H9 (cell line): ENCODE measurements at regions not wholly inside any gene's neighbourhood (a gene's known extent, or its start where the extent isn't known, plus 50 kb on each side); places are given as distances from the start of the nearest gene placed in this dataset.

ENCODE experiments used
- DNase-seq: peaks from one replicate; pipeline ENCODE4 v3.0.0-alpha.2; 2017
- H2AFZ ChIP-seq: one replicate; pipeline ENCODE4 v1.6.1; 2013; ENCODE audit warnings: mild to moderate bottlenecking, low read length, control low read depth, moderate library complexity
- H2AK5ac ChIP-seq: 2 replicates; pipeline ENCODE4 v1.6.1; 2013; ENCODE audit warnings: low read length, control low read depth, mixed read lengths; ENCODE audit not compliant: insufficient read length
- H2BK120ac ChIP-seq: one replicate; pipeline ENCODE4 v1.6.1; 2013; ENCODE audit warnings: low read depth, mild to moderate bottlenecking, low read length, control low read depth, inconsistent platforms; ENCODE audit not compliant: poor library complexity, severe bottlenecking
- H2BK12ac ChIP-seq: 2 replicates; pipeline ENCODE4 v1.6.1; 2013; ENCODE audit warnings: low read length, control low read depth, mixed read lengths, low read depth; ENCODE audit not compliant: insufficient read length
- H2BK15ac ChIP-seq: 2 replicates; pipeline ENCODE4 v1.6.1; 2013; ENCODE audit warnings: low read depth, low read length, control low read depth
- H2BK20ac ChIP-seq: one replicate; pipeline ENCODE4 v1.6.1; 2013; ENCODE audit warnings: low read depth, mild to moderate bottlenecking, low read length, control low read depth, inconsistent platforms; ENCODE audit not compliant: poor library complexity, severe bottlenecking
- H2BK5ac ChIP-seq: 2 replicates; pipeline ENCODE4 v1.6.1; 2013; ENCODE audit warnings: low read length, control low read depth, mixed read lengths; ENCODE audit not compliant: insufficient read length
- H3K14ac ChIP-seq: 2 replicates; pipeline ENCODE4 v1.6.1; 2013; ENCODE audit warnings: low read length, control low read depth; ENCODE audit not compliant: insufficient read depth
- H3K18ac ChIP-seq: 2 replicates; pipeline ENCODE4 v1.6.1; 2013; ENCODE audit warnings: low read depth, mild to moderate bottlenecking, mixed read lengths, low read length, control low read depth; ENCODE audit not compliant: insufficient read length
- H3K23ac ChIP-seq: 2 replicates; pipeline ENCODE4 v1.6.1; 2013; ENCODE audit warnings: low read length, control low read depth, mixed read lengths, low read depth; ENCODE audit not compliant: insufficient read length
- H3K23me2 ChIP-seq: 2 replicates; pipeline ENCODE4 v1.6.1; 2013; ENCODE audit warnings: low read depth, mild to moderate bottlenecking, mixed read lengths, low read length, control low read depth; ENCODE audit not compliant: insufficient read length, poor library complexity, severe bottlenecking
- H3K27ac ChIP-seq: 2 replicates; pipeline ENCODE4 v1.5.1; 2013; ENCODE audit warnings: low read length, control low read depth, mixed read lengths, low read depth; ENCODE audit not compliant: insufficient read length
- H3K27me3 ChIP-seq: 2 replicates; pipeline ENCODE4 v1.6.1; 2013; ENCODE audit warnings: low read length, control low read depth, inconsistent platforms; ENCODE audit not compliant: insufficient read depth
- H3K4ac ChIP-seq: 2 replicates; pipeline ENCODE4 v1.6.1; 2013; ENCODE audit warnings: low read depth, mild to moderate bottlenecking, control low read depth, inconsistent platforms, low read length, moderate library complexity
- H3K4me1 ChIP-seq: 2 replicates; pipeline ENCODE4 v1.6.1; 2013; ENCODE audit warnings: low read length, control low read depth, inconsistent platforms; ENCODE audit not compliant: insufficient read depth
- H3K4me2 ChIP-seq: 2 replicates; pipeline ENCODE4 v1.6.1; 2013; ENCODE audit warnings: low read length, control low read depth, mixed read lengths; ENCODE audit not compliant: insufficient read length, insufficient read depth
- H3K56ac ChIP-seq: 2 replicates; pipeline ENCODE4 v1.6.1; 2013; ENCODE audit warnings: low read depth, mild to moderate bottlenecking, mixed read lengths, low read length, control low read depth; ENCODE audit not compliant: insufficient read length
- H3K79me1 ChIP-seq: 2 replicates; pipeline ENCODE4 v1.6.1; 2013; ENCODE audit warnings: low read depth, mild to moderate bottlenecking, moderate library complexity, low read length, control low read depth, inconsistent platforms; ENCODE audit not compliant: insufficient read depth, poor library complexity, severe bottlenecking
- H3K79me2 ChIP-seq: 2 replicates; pipeline ENCODE4 v1.6.1; 2013; ENCODE audit warnings: low read length, control low read depth, inconsistent platforms; ENCODE audit not compliant: insufficient read depth
- H3K9ac ChIP-seq: 2 replicates; pipeline ENCODE4 v1.6.1; 2013; ENCODE audit warnings: low read length, control low read depth, mixed read lengths; ENCODE audit not compliant: insufficient read length; ENCODE audit errors: extremely low read depth
- H3K9me3 ChIP-seq: one replicate; pipeline ENCODE4 v1.6.1; 2013; ENCODE audit warnings: low read depth, low read length, inconsistent platforms; ENCODE audit not compliant: control insufficient read depth
- H3T11ph ChIP-seq: one replicate; pipeline ENCODE4 v1.6.1; 2013; ENCODE audit warnings: mild to moderate bottlenecking, low read length, control low read depth, inconsistent platforms
- H4K20me1 ChIP-seq: one replicate; pipeline ENCODE4 v1.6.1; 2013; ENCODE audit not compliant: control insufficient read depth, insufficient read length, insufficient read depth
- H4K5ac ChIP-seq: 2 replicates; pipeline ENCODE4 v1.6.1; 2013; ENCODE audit warnings: low read depth, mild to moderate bottlenecking, mixed read lengths, low read length, control low read depth; ENCODE audit not compliant: insufficient read length
- H4K8ac ChIP-seq: replicated peaks from 2 replicates; pipeline ENCODE4 v1.6.1; 2013; ENCODE audit warnings: low read length, control low read depth, mixed read lengths, low read depth; ENCODE audit not compliant: insufficient read length
- H4K91ac ChIP-seq: 2 replicates; pipeline ENCODE4 v1.6.1; 2013; ENCODE audit warnings: low read depth, mild to moderate bottlenecking, moderate library complexity, mixed read lengths, low read length, control low read depth; ENCODE audit not compliant: insufficient read length
- H3K27ac Mint-ChIP-seq, 3 experiments: 2 replicates in 2 of 3; 3 replicates in 1 of 3; pipeline ENCODE4 v1.8.0; 2020 to 2021; ENCODE audit warnings: mixed read lengths in 3 of 3, mild to moderate bottlenecking in 1 of 3, moderate library complexity in 1 of 3
- H3K27me3 Mint-ChIP-seq: 2 replicates; pipeline ENCODE4 v1.8.0; 2021; ENCODE audit warnings: low read depth, mild to moderate bottlenecking, moderate library complexity, mixed read lengths
- H3K36me3 Mint-ChIP-seq, 3 experiments: 2 replicates in 2 of 3; 3 replicates in 1 of 3; pipeline ENCODE4 v1.8.0; 2020 to 2021; ENCODE audit warnings: low read depth in 3 of 3, mixed read lengths in 3 of 3; ENCODE audit not compliant: insufficient read depth in 1 of 3
- H3K4me1 Mint-ChIP-seq, 2 experiments: 2 replicates each; pipeline ENCODE4 v1.8.0; 2020; ENCODE audit warnings: mixed read lengths in 2 of 2
- H3K4me3 Mint-ChIP-seq, 2 experiments: 2 replicates in 1 of 2; 3 replicates in 1 of 2; pipeline ENCODE4 v1.8.0; 2020 to 2021; ENCODE audit warnings: mild to moderate bottlenecking in 2 of 2, mixed read lengths in 2 of 2, moderate library complexity in 1 of 2
- H3K9me3 Mint-ChIP-seq, 2 experiments: 2 replicates in 1 of 2; 3 replicates in 1 of 2; pipeline ENCODE4 v1.8.0; 2020; ENCODE audit warnings: mild to moderate bottlenecking in 2 of 2, mixed read lengths in 2 of 2, moderate library complexity in 1 of 2
- WGBS: extraction: QIAGEN DNeasy Blood & Tissue Kit; methylation state at CpG from one replicate; pipeline ENCODE4 v1.1.7; 2013; ENCODE audit warnings: missing lambda C conversion rate, low lambda C conversion rate, mixed read lengths; ENCODE audit not compliant: insufficient read length; ENCODE audit errors: extremely low coverage; 5-methylcytosine and 5-hydroxymethylcytosine counted together
- TF ChIP-seq, protein P1 (sequence below): fragments of 200-600 bp; sonication (generic); conservative IDR thresholded peaks from 3 replicates; pipeline ENCODE4 v1.8.0; 2021; ENCODE audit warnings: antibody characterized with exemption, mild to moderate bottlenecking

DNA sequence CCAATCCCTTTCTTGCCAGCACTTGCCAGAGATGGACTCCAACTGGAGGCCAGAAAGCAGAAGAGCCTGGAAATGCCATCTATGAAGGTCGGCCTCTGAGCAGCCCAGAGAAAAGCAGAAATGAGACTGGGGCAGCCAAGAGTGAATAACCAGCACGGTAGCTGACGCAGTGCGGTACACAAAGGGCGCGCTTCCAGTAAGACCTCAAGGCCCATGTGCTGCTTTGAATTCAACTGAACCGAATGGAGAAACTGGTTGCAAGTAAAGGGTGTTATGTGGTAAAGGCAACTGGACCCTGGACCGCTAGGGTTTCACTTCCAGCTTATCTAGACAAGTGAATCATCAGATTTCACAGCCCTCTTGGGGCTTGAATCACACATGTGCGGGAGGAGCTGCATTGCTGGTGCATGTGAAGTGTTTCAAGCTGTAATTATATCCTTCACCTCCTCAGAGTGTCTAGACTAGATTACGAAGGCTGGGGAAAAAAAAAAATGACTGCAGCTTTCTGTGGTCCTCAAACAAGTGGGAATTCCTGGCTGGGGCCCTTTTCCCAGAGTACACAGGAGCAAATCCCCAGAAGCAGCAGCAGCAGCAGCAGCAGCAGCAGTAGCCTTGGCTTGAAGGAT, 128.9 kb downstream of the CCDC34 start:
- no peak overlapping the region for H4K8ac ChIP-seq
- no peak overlapping the region for H3K56ac ChIP-seq
- H4K20me1 ChIP-seq, result no peaks in the 10 kb centered on the region
- no peak overlapping the region for H2AK5ac ChIP-seq
- no peaks in the 10 kb centered on the region for H3K27me3 Mint-ChIP-seq
- H3K79me1 ChIP-seq, result no peaks in the 10 kb centered on the region
- no CpG with 5 or more reads among the region's 10 CpGs for WGBS
- H3K27ac Mint-ChIP-seq, result no peak overlapping the region
- H3K27me3 ChIP-seq, result peaks cover 2% of the 10 kb centered on the region; the same call in 1 of the 2 replicates
- H3K4me3 Mint-ChIP-seq, result no peak overlapping the region
- H3K23me2 ChIP-seq, result no peaks in the 10 kb centered on the region
- H2BK12ac ChIP-seq, result no peak overlapping the region
- H3K4ac ChIP-seq, result no peak overlapping the region
- H2AFZ ChIP-seq, result no peak overlapping the region
- TF ChIP-seq, protein P1, sequence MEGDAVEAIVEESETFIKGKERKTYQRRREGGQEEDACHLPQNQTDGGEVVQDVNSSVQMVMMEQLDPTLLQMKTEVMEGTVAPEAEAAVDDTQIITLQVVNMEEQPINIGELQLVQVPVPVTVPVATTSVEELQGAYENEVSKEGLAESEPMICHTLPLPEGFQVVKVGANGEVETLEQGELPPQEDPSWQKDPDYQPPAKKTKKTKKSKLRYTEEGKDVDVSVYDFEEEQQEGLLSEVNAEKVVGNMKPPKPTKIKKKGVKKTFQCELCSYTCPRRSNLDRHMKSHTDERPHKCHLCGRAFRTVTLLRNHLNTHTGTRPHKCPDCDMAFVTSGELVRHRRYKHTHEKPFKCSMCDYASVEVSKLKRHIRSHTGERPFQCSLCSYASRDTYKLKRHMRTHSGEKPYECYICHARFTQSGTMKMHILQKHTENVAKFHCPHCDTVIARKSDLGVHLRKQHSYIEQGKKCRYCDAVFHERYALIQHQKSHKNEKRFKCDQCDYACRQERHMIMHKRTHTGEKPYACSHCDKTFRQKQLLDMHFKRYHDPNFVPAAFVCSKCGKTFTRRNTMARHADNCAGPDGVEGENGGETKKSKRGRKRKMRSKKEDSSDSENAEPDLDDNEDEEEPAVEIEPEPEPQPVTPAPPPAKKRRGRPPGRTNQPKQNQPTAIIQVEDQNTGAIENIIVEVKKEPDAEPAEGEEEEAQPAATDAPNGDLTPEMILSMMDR, result no peak
- no peak overlapping the region for H3K27ac ChIP-seq
- H2BK5ac ChIP-seq, result no peak overlapping the region
- H3K9ac ChIP-seq, result no peak overlapping the region
- no peak overlapping the region for H2BK120ac ChIP-seq
- H2BK20ac ChIP-seq, result no peak overlapping the region
- no peak overlapping the region for H4K91ac ChIP-seq
- no peaks in the 10 kb centered on the region for H3K9me3 ChIP-seq
- H2BK15ac ChIP-seq, result no peak overlapping the region
- H3T11ph ChIP-seq, result no peak overlapping the region
- H3K14ac ChIP-seq, result no peak overlapping the region
- no peaks in the 10 kb centered on the region for H3K36me3 Mint-ChIP-seq
- no peak overlapping the region for H3K4me2 ChIP-seq
- peaks cover 15 to 17% of the 10 kb centered on the region in 2 experiments for H3K4me1 Mint-ChIP-seq
- no peak overlapping the region for H3K18ac ChIP-seq
- H3K23ac ChIP-seq, result no peak overlapping the region
- no peak overlapping the region for H4K5ac ChIP-seq
- no peak for DNase-seq
- H3K4me1 ChIP-seq, result no peaks in the 10 kb centered on the region; the same call in 1 of the 2 replicates
- no peaks in the 10 kb centered on the region for H3K9me3 Mint-ChIP-seq
- H3K79me2 ChIP-seq, result no peaks in the 10 kb centered on the region
